ENCODE measurements at regions not wholly inside any gene's neighbourhood (a gene's known extent, or its start where the extent isn't known, plus 50 kb on each side); places are given as distances from the start of the nearest gene placed in this dataset.

DNA sequence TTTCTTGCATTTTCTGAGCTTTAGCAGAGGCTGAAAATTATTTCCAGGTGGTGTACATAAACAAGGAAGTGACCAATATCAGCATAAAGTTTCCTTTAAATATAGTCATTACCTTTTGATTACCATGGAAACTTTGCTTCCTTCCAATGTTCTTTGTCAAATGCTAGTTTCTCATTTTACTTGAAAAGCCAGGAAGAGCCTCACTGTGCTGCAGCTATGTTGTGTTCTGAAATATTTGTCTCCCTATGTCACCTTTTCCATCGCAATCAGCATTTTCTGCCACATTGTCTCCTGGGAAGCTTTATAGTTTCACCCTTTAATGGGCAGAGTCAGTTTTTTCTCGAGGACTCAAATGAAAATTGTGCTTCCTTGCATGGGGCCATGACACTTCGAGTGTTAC is 496.0 kb downstream of the CDH8 start:
- Histone ChIP-seq H3K4me2 (ENCODE audit: low read depth, low read length) (no peak overlapping the region), H3K4me1 (ENCODE audit: low read length) (no peaks in the 10 kb centered on the region), H3K9me3 (replicated peaks; ENCODE audit: insufficient read depth, low read length) (no peaks in the 10 kb centered on the region), H3K27ac (ENCODE audit: low read length) (no peak overlapping the region), H3K79me2 (ENCODE audit: low read length) (no peaks in the 10 kb centered on the region), H3K4me3 (ENCODE audit: low read length) (no peak overlapping the region), H3K9me2 (replicated peaks; ENCODE audit: insufficient read depth, low read length) (no peaks in the 10 kb centered on the region), H2AFZ (ENCODE audit: low read length) (no peak overlapping the region), H3K27me3 (replicated peaks; ENCODE audit: insufficient read depth, low read length) (no peaks in the 10 kb centered on the region), H3F3A (ENCODE audit: insufficient read depth, low read length) (no peaks in the 10 kb centered on the region), H4K20me1 (ENCODE audit: insufficient read depth, low read length) (no peaks in the 10 kb centered on the region), H3K36me3 (replicated peaks; ENCODE audit: insufficient read depth, low read length) (no peaks in the 10 kb centered on the region), H3K9ac (ENCODE audit: low read length) (no peak overlapping the region)
- no peak for DNase-seq
- TF ChIP-seq EZH2phosphoT487 (IDR thresholded peaks at IDR 0.05; ENCODE audit: low read length) = no peak
- TF ChIP-seq, protein P1, sequence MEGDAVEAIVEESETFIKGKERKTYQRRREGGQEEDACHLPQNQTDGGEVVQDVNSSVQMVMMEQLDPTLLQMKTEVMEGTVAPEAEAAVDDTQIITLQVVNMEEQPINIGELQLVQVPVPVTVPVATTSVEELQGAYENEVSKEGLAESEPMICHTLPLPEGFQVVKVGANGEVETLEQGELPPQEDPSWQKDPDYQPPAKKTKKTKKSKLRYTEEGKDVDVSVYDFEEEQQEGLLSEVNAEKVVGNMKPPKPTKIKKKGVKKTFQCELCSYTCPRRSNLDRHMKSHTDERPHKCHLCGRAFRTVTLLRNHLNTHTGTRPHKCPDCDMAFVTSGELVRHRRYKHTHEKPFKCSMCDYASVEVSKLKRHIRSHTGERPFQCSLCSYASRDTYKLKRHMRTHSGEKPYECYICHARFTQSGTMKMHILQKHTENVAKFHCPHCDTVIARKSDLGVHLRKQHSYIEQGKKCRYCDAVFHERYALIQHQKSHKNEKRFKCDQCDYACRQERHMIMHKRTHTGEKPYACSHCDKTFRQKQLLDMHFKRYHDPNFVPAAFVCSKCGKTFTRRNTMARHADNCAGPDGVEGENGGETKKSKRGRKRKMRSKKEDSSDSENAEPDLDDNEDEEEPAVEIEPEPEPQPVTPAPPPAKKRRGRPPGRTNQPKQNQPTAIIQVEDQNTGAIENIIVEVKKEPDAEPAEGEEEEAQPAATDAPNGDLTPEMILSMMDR (IDR thresholded peaks at IDR 0.05; ENCODE audit: low read length) = no peak
- no peak for TF ChIP-seq EZH2 (optimal IDR thresholded peaks at IDR 0.05; ENCODE audit: low read depth, low read length)

DNA sequence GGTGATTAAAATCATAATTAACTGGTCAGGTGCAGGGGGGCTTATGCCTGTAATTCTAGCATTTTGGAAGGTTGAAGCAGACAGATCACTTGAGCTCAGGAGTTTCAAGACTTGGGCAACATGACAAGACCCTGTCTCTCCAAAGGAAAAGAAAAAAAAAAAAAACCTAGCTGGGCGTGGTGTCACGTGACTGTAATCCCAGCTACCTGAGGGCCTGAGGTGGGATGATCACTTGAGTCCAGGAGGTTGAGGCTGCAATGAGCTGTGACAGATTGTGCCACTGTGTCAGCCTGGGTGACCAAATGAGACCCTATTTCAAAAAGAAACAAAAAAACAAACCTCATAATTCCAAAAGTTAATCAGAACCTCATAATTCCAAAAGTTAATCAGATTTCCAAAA is 505.5 kb downstream of the CDH8 start:
- Histone ChIP-seq H3K27ac (ENCODE audit: low read length) (no peak overlapping the region), H3K9me2 (replicated peaks; ENCODE audit: insufficient read depth, low read length) (no peaks in the 10 kb centered on the region), H3F3A (ENCODE audit: insufficient read depth, low read length) (no peaks in the 10 kb centered on the region), H3K4me1 (ENCODE audit: low read length) (no peaks in the 10 kb centered on the region), H4K20me1 (ENCODE audit: insufficient read depth, low read length) (no peaks in the 10 kb centered on the region), H2AFZ (ENCODE audit: low read length) (no peak overlapping the region), H3K9ac (ENCODE audit: low read length) (no peak overlapping the region), H3K4me2 (ENCODE audit: low read depth, low read length) (no peak overlapping the region), H3K4me3 (ENCODE audit: low read length) (no peak overlapping the region), H3K9me3 (replicated peaks; ENCODE audit: insufficient read depth, low read length) (no peaks in the 10 kb centered on the region), H3K36me3 (replicated peaks; ENCODE audit: insufficient read depth, low read length) (no peaks in the 10 kb centered on the region), H3K27me3 (replicated peaks; ENCODE audit: insufficient read depth, low read length) (no peaks in the 10 kb centered on the region), H3K79me2 (ENCODE audit: low read length) (no peaks in the 10 kb centered on the region)
- DNase-seq = no peak
- TF ChIP-seq EZH2phosphoT487 (IDR thresholded peaks at IDR 0.05; ENCODE audit: low read length) (no peak), EZH2 (optimal IDR thresholded peaks at IDR 0.05; ENCODE audit: low read depth, low read length) (no peak)
- TF ChIP-seq, protein P1 (IDR thresholded peaks at IDR 0.05; ENCODE audit: low read length) = no peak

DNA sequence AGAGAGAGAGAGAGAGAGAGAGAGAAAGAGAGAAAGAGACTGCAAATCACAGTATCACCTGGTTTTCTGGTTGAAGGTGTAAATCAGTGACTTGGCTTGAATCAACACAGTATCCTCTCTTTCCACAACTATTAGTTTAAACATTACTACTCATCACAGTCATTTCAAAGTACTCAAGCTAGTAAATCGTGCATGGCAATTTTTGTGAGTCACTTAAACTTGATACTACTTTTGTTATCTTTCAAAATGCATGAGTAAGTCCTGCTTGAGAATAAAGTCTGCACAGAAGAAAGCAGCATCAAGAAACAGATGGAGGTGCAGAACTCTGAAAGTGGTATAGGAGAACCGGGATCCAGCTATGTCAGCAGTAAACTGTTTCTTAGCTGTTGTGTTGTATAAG is 535.4 kb downstream of the CDH8 start:
- no peaks in the 10 kb centered on the region for H3K9me3 ChIP-seq (replicated peaks; ENCODE audit: insufficient read depth, low read length)
- no peaks in the 10 kb centered on the region for H3K36me3 ChIP-seq (replicated peaks; ENCODE audit: insufficient read depth, low read length)
- no peak overlapping the region for H3K4me3 ChIP-seq (ENCODE audit: low read length)
- no peaks in the 10 kb centered on the region for H3K79me2 ChIP-seq (ENCODE audit: low read length)
- TF ChIP-seq, protein P1 (IDR thresholded peaks at IDR 0.05; ENCODE audit: low read length) = no peak
- TF ChIP-seq EZH2phosphoT487 (IDR thresholded peaks at IDR 0.05; ENCODE audit: low read length) = no peak
- TF ChIP-seq EZH2 (optimal IDR thresholded peaks at IDR 0.05; ENCODE audit: low read depth, low read length) = no peak
- no peak overlapping the region for H3K9ac ChIP-seq (ENCODE audit: low read length)
- no peaks in the 10 kb centered on the region for H3K9me2 ChIP-seq (replicated peaks; ENCODE audit: insufficient read depth, low read length)
- no peak for DNase-seq
- no peak overlapping the region for H2AFZ ChIP-seq (ENCODE audit: low read length)
- no peaks in the 10 kb centered on the region for H3K4me1 ChIP-seq (ENCODE audit: low read length)
- no peak overlapping the region for H3K27ac ChIP-seq (ENCODE audit: low read length)
- H3K4me2 ChIP-seq (ENCODE audit: low read depth, low read length) = no peak overlapping the region
- no peaks in the 10 kb centered on the region for H4K20me1 ChIP-seq (ENCODE audit: insufficient read depth, low read length)
- no peaks in the 10 kb centered on the region for H3K27me3 ChIP-seq (replicated peaks; ENCODE audit: insufficient read depth, low read length)
- H3F3A ChIP-seq (ENCODE audit: insufficient read depth, low read length) = no peaks in the 10 kb centered on the region
